HG02938 (cell line): ENCODE measurements at regions not wholly inside any gene's neighbourhood (a gene's known extent, or its start where the extent isn't known, plus 50 kb on each side); places are given as distances from the start of the nearest gene placed in this dataset.

Experiments used
- ATAC-seq: cut with Tn5 transposase; IDR thresholded peaks from one replicate; pipeline ENCODE4 v1.9.1; 2021; ENCODE audit warnings: mild to moderate bottlenecking, moderate library complexity; ENCODE audit not compliant: unreplicated experiment

GRCh38 chr3:71893702-71894479 lies 108.9 kb upstream of the PROK2 start:
- ATAC-seq: no peak

GRCh38 chr3:71893122-71893521 lies 108.2 kb upstream of the PROK2 start:
- ATAC-seq: no peak

- ATAC-seq: no peak
These were observed 106.5 kb upstream of the PROK2 start for GRCh38 chr3:71891483-71891882.

GRCh38 chr3:71890356-71890931 lies 105.5 kb upstream of the PROK2 start:
- no peak for ATAC-seq

- no peak for ATAC-seq
These were observed 102.3 kb upstream of the PROK2 start for GRCh38 chr3:71887256-71887655.

- no peak for ATAC-seq
These were observed 100.1 kb upstream of the PROK2 start for GRCh38 chr3:71885006-71885405.

GRCh38 chr3:71881732-71882131 lies 96.8 kb upstream of the PROK2 start:
- ATAC-seq: no peak

GRCh38 chr3:71881041-71881440 lies 96.1 kb upstream of the PROK2 start:
- ATAC-seq: no peak

GRCh38 chr3:71879089-71879488 lies 94.1 kb upstream of the PROK2 start:
- no peak for ATAC-seq

- ATAC-seq: no peak
These were observed 91.5 kb upstream of the PROK2 start for GRCh38 chr3:71876135-71877105.

- peak; percentile 90 for ATAC-seq
These were observed 90.6 kb upstream of the PROK2 start for GRCh38 chr3:71875461-71875947.

GRCh38 chr3:71874618-71875017 lies 89.7 kb upstream of the PROK2 start:
- no peak for ATAC-seq

- no peak for ATAC-seq
These were observed 88.2 kb upstream of the PROK2 start for GRCh38 chr3:71873093-71873611.

- no peak for ATAC-seq
These were observed 87.3 kb upstream of the PROK2 start for GRCh38 chr3:71872256-71872655.

GRCh38 chr3:71870966-71871512 lies 86.1 kb upstream of the PROK2 start:
- no peak for ATAC-seq

- ATAC-seq: no peak
These were observed 83.9 kb upstream of the PROK2 start for GRCh38 chr3:71868876-71869275.

- ATAC-seq: no peak
These were observed 80.8 kb upstream of the PROK2 start for GRCh38 chr3:71865727-71866126.

- no peak for ATAC-seq
These were observed 78.7 kb upstream of the PROK2 start for GRCh38 chr3:71863563-71864190.

- no peak for ATAC-seq
These were observed 77.6 kb upstream of the PROK2 start for GRCh38 chr3:71862371-71863140.

GRCh38 chr3:71859123-71859519 lies 74.2 kb upstream of the PROK2 start:
- no peak for ATAC-seq
